HUES64 (cell line): ENCODE measurements at regions not wholly inside any gene's neighbourhood (a gene's known extent, or its start where the extent isn't known, plus 50 kb on each side); places are given as distances from the start of the nearest gene placed in this dataset.

ENCODE experiments used
- H3K27ac ChIP-seq: 2 replicates; pipeline ENCODE4 v1.7.0; 2013; ENCODE audit warnings: low read depth, low read length, inconsistent platforms
- H3K27me3 ChIP-seq: 2 replicates; pipeline ENCODE4 v1.6.1; 2013; ENCODE audit warnings: mild to moderate bottlenecking, low read length; ENCODE audit not compliant: insufficient read depth
- H3K36me3 ChIP-seq: 2 replicates; pipeline ENCODE4 v1.6.1; 2013; ENCODE audit warnings: mild to moderate bottlenecking, low read length; ENCODE audit not compliant: insufficient read depth
- H3K4me1 ChIP-seq: 2 replicates; pipeline ENCODE4 v1.6.1; 2013; ENCODE audit warnings: mild to moderate bottlenecking, low read length, moderate library complexity; ENCODE audit not compliant: insufficient read depth
- H3K4me3 ChIP-seq: 2 replicates; pipeline ENCODE4 v1.5.1; 2013; ENCODE audit warnings: mild to moderate bottlenecking, low read length, moderate library complexity
- H3K9ac ChIP-seq: 2 replicates; pipeline ENCODE4 v1.6.1; 2013; ENCODE audit warnings: mild to moderate bottlenecking, low read depth, low read length
- H3K9me3 ChIP-seq: 2 replicates; pipeline ENCODE4 v1.6.1; 2013; ENCODE audit warnings: low read depth, low read length; ENCODE audit not compliant: insufficient read depth
- WGBS: fragments of 150-250, 120-280 bp; methylation state at CpG from one replicate; pipeline ENCODE4 v1.1.7; 2013; ENCODE audit warnings: missing lambda C conversion rate; 5-methylcytosine and 5-hydroxymethylcytosine counted together

- H3K27me3 ChIP-seq = no peaks in the 10 kb centered on the region
- no peaks in the 10 kb centered on the region; the same call in 1 of the 2 replicates for H3K9me3 ChIP-seq
- no peaks in the 10 kb centered on the region for H3K4me1 ChIP-seq
- no peaks in the 10 kb centered on the region for H3K36me3 ChIP-seq
- H3K4me3 ChIP-seq = no peak overlapping the region
- no peak overlapping the region for H3K9ac ChIP-seq
- no peak overlapping the region for H3K27ac ChIP-seq
- 92% methylated on average over 1 of the region's 1 CpG for WGBS
Measured at GRCh38 chr22:34897126-34897525, 168.8 kb upstream of the ISX start.

GRCh38 chr22:34902335-34902734, 163.6 kb upstream of the ISX start:
- Histone ChIP-seq H3K4me3 (no peak overlapping the region), H3K36me3 (no peaks in the 10 kb centered on the region), H3K9ac (no peak overlapping the region), H3K27me3 (no peaks in the 10 kb centered on the region), H3K9me3 (no peaks in the 10 kb centered on the region), H3K27ac (no peak overlapping the region), H3K4me1 (no peaks in the 10 kb centered on the region)

DNA sequence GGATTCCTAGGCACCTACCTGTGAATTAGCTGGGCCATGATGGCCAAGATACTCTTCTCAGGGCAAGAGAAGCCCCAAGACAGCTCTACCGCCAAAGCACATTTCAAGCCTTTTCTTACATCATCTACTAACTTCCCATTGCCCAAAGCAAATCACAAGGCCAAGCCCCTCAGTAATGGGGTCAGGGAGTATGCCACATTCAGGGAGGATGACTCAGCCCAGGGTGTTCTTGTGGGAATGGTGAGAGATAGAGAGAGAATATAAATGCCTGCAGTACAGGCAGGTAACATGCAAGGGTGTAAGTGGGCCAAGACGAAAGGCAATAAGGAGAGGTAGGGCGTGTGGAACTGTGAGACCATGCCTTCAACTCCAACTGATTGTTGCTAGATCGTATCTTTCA, 162.5 kb upstream of the ISX start:
- H3K4me3 ChIP-seq = no peak overlapping the region
- H3K4me1 ChIP-seq = no peaks in the 10 kb centered on the region
- no peaks in the 10 kb centered on the region for H3K36me3 ChIP-seq
- H3K27me3 ChIP-seq = no peaks in the 10 kb centered on the region
- no peak overlapping the region for H3K27ac ChIP-seq
- no peak overlapping the region for H3K9ac ChIP-seq
- 91% methylated on average over 4 of the region's 4 CpGs for WGBS
- no peaks in the 10 kb centered on the region for H3K9me3 ChIP-seq

DNA sequence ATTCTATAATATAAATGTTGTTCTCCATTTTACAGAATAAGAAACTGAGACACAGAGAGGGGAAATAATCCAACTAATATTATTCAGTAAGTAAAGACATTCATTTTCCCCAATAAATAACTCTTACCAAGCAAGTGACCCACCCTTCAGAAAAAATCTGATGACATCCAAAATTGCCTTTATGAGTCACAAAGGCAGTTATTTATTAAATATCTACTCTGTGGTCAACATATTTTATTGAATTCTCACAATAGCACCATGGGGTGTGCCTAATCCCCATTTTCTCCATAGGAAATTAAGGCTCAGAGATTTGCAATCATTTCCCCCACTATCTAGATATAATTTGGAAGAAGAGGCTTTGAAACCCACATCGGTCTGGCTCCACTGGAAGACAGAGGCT, 161.5 kb upstream of the ISX start:
- no peak overlapping the region for H3K4me3 ChIP-seq
- H3K9me3 ChIP-seq = no peaks in the 10 kb centered on the region
- 100% methylated on average over 1 of the region's 1 CpG for WGBS
- H3K27me3 ChIP-seq = no peaks in the 10 kb centered on the region
- no peaks in the 10 kb centered on the region for H3K36me3 ChIP-seq
- no peak overlapping the region for H3K9ac ChIP-seq
- no peak overlapping the region for H3K27ac ChIP-seq
- no peaks in the 10 kb centered on the region for H3K4me1 ChIP-seq

- H3K9ac ChIP-seq = no peak overlapping the region
- no peak overlapping the region for H3K27ac ChIP-seq
- H3K9me3 ChIP-seq = no peaks in the 10 kb centered on the region
- peaks cover 4% of the 10 kb centered on the region; the same call in 1 of the 2 replicates for H3K4me1 ChIP-seq
- no peaks in the 10 kb centered on the region for H3K27me3 ChIP-seq
- WGBS = 88% methylated on average over 3 of the region's 3 CpGs
- no peak overlapping the region for H3K4me3 ChIP-seq
- no peaks in the 10 kb centered on the region for H3K36me3 ChIP-seq
Measured at GRCh38 chr22:34913826-34914225, 152.1 kb upstream of the ISX start.

DNA sequence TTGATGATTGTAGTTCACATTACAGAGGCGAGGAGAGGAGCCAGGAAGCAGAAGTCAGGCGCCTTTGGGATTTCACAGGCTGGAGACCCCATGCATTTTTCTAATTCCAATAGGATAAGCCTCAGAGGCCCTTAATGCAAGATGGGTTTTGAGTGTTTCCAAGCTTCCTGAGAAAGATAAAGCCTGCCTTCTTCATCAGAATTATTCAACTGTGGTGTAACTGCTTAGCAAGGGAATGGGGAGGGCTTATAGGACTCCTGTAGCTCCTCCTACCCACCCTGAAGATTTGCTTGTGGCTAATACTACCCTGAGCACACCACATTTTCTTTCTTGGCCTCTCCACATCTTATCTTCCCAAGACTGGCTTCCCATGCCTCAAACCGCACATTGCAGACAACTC, 151.1 kb upstream of the ISX start:
- Histone ChIP-seq H3K4me3 (no peak overlapping the region), H3K4me1 (peaks cover 4% of the 10 kb centered on the region; the same call in 1 of the 2 replicates), H3K36me3 (no peaks in the 10 kb centered on the region), H3K27me3 (no peaks in the 10 kb centered on the region), H3K9me3 (no peaks in the 10 kb centered on the region), H3K9ac (no peak overlapping the region), H3K27ac (no peak overlapping the region)
- 67% methylated on average over 3 of the region's 3 CpGs for WGBS

DNA sequence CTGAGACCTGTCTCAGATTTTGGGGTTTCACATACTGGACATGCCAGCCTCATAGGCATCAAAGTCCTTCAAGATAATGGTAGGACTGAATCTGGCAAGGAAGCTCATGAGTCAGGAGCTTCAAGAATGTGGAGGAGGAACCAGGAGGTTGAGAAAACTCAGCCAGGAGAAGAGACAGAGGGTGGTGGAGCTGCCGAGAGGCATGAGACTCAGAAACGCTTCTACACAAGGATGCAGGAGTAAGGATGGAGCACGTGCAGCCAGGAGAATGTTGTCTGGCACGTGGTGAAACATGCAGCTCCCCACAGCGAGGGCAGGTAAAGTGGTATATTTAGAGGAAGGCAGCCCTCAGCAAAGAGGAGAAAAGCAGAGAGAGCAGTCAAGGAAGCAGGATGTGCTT, 148.7 kb upstream of the ISX start:
- Histone ChIP-seq H3K4me1 (peaks cover 4% of the 10 kb centered on the region; the same call in 1 of the 2 replicates), H3K9me3 (no peaks in the 10 kb centered on the region), H3K27ac (no peak overlapping the region), H3K9ac (no peak overlapping the region), H3K27me3 (no peaks in the 10 kb centered on the region), H3K36me3 (no peaks in the 10 kb centered on the region), H3K4me3 (no peak overlapping the region)
- WGBS = 94% methylated on average over 5 of the region's 5 CpGs

DNA sequence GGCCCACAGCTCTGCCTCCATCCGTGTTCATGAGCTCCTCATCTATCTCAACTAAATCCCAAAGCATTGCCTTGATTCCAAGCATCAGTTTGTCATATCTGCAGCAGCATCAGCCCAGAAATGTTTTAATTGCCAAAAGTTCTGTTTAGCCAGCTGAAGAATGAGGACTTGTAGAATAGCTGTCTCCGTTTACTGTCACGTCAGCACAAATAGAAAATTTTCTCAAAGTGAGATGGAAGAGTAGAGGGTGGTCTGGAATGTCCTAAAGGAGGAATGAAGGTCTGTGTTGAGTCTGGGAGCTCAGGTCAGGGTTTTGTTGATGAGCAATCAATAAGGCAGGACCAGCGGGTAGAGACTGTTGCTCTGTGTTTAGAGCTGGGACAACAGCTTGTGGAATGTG, 134.9 kb upstream of the ISX start:
- no peaks in the 10 kb centered on the region for H3K36me3 ChIP-seq
- WGBS = 90% methylated on average over 4 of the region's 4 CpGs
- no peak overlapping the region for H3K4me3 ChIP-seq
- no peaks in the 10 kb centered on the region for H3K9me3 ChIP-seq
- no peaks in the 10 kb centered on the region for H3K4me1 ChIP-seq
- no peak overlapping the region for H3K9ac ChIP-seq
- no peak overlapping the region for H3K27ac ChIP-seq
- H3K27me3 ChIP-seq = no peaks in the 10 kb centered on the region

DNA sequence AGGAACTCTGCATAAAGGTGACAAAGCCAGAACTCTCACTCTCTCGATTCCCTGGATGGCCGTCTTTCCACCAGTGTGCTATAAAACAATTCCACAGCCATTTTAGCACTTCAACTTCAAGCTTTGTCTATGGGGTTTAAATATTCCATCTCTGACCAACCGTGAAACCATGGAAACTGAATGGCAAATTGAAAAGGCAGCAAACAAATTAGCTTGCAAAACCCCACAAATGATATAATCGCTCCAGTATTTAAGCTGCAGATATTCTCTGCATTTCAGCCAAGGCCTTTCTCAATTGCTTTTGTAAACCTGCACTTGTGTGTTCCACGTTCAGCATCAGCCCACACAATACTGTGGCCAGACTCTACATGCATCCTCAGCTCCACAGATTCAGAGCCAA, 131.7 kb upstream of the ISX start:
- 78% methylated on average over 5 of the region's 5 CpGs for WGBS
- H3K27ac ChIP-seq = no peak overlapping the region
- H3K27me3 ChIP-seq = no peaks in the 10 kb centered on the region
- H3K4me1 ChIP-seq = no peaks in the 10 kb centered on the region; the same call in 1 of the 2 replicates
- no peaks in the 10 kb centered on the region for H3K36me3 ChIP-seq
- no peaks in the 10 kb centered on the region for H3K9me3 ChIP-seq
- no peak overlapping the region for H3K4me3 ChIP-seq
- no peak overlapping the region for H3K9ac ChIP-seq

- Histone ChIP-seq H3K4me1 (no peaks in the 10 kb centered on the region; the same call in 1 of the 2 replicates), H3K9ac (no peak overlapping the region), H3K27me3 (no peaks in the 10 kb centered on the region), H3K27ac (no peak overlapping the region), H3K36me3 (no peaks in the 10 kb centered on the region), H3K9me3 (no peaks in the 10 kb centered on the region), H3K4me3 (no peak overlapping the region)
- 90% methylated on average over 2 of the region's 2 CpGs for WGBS
Measured at GRCh38 chr22:34943830-34944229, 122.1 kb upstream of the ISX start.

GRCh38 chr22:34946339-34946985, 119.5 kb upstream of the ISX start:
- Histone ChIP-seq H3K9ac (no peak overlapping the region), H3K4me1 (peaks cover 12% of the 10 kb centered on the region), H3K36me3 (no peaks in the 10 kb centered on the region), H3K27me3 (no peaks in the 10 kb centered on the region), H3K9me3 (no peaks in the 10 kb centered on the region), H3K4me3 (no peak overlapping the region), H3K27ac (no peak overlapping the region)
- WGBS = 92% methylated on average over 5 of the region's 5 CpGs

DNA sequence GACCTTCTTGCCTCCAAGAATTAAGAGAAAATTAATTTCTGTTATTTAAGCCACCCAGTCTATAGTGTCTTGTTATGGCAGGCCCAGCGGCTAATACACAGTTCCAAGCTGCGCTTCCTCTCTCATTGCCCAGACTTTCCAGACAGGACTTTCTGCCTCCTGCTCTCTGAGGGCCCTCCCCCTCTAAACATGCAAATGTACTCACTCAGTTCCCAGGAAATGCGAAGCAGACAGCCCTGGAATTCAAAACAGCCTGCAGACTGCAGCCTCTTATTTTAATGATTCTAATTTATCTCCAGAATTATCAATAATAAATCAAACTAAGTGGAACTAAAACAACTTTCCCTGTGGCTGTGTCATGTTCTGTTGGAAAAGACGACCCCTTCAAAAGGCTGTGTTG, 115.5 kb upstream of the ISX start:
- Histone ChIP-seq H3K27ac (no peak overlapping the region), H3K36me3 (no peaks in the 10 kb centered on the region), H3K9me3 (no peaks in the 10 kb centered on the region), H3K9ac (no peak overlapping the region), H3K27me3 (no peaks in the 10 kb centered on the region), H3K4me1 (peaks cover 12% of the 10 kb centered on the region), H3K4me3 (no peak overlapping the region)
- WGBS = 51% methylated on average over 4 of the region's 4 CpGs
